Activated T-helper 2 cell treated with anti-CD3 and anti-CD28 coated beads, Interferon-gamma antibody, Interleukin-2, Interleukin-4, amounts not matched to agents 10 μg/mL and 5 μg/mL and 100 μg/mL, durations not matched to agents 14 hours and 24 hours and 36 hours (primary cell): ENCODE measurements at regions not wholly inside any gene's neighbourhood (a gene's known extent, or its start where the extent isn't known, plus 50 kb on each side); places are given as distances from the start of the nearest gene placed in this dataset.

ENCODE experiments used
- DNase-seq: peaks from one replicate; pipeline ENCODE4 v3.0.0; 2021; ENCODE audit warnings: low spot score
- H3K27ac Mint-ChIP-seq: one replicate; pipeline ENCODE4 v1.8.0; 2021; ENCODE audit warnings: mixed read lengths
- H3K27me3 Mint-ChIP-seq: one replicate; pipeline ENCODE4 v1.8.0; 2021; ENCODE audit warnings: low read depth, mixed read lengths
- H3K36me3 Mint-ChIP-seq: one replicate; pipeline ENCODE4 v1.8.0; 2021; ENCODE audit warnings: low read depth, mixed read lengths
- H3K4me1 Mint-ChIP-seq: one replicate; pipeline ENCODE4 v1.8.0; 2021; ENCODE audit warnings: low read depth, mixed read lengths
- H3K4me3 Mint-ChIP-seq: one replicate; pipeline ENCODE4 v1.8.0; 2021; ENCODE audit warnings: low read depth, mild to moderate bottlenecking, moderate library complexity, mixed read lengths
- H3K9me3 Mint-ChIP-seq: one replicate; pipeline ENCODE4 v1.8.0; 2021; ENCODE audit warnings: mixed read lengths
- intact Hi-C: fragments of 100-400 bp; cut with micrococcal nuclease; formaldehyde crosslinking; loops from one replicate; pipeline ENCODE4 v1.15.1; 2023

- Mint-ChIP-seq H3K4me1 (no peaks in the 10 kb centered on the region), H3K27me3 (no peaks in the 10 kb centered on the region), H3K36me3 (no peaks in the 10 kb centered on the region), H3K9me3 (no peaks in the 10 kb centered on the region), H3K27ac (no peak overlapping the region), H3K4me3 (no peak overlapping the region)
- intact Hi-C loops = no loop called here
- no peak for DNase-seq
These were observed 343.1 kb downstream of the OSTF1 start for GRCh38 chr9:75431375-75431774.

- Mint-ChIP-seq H3K36me3 (no peaks in the 10 kb centered on the region), H3K4me1 (no peaks in the 10 kb centered on the region), H3K9me3 (no peaks in the 10 kb centered on the region), H3K27me3 (no peaks in the 10 kb centered on the region), H3K4me3 (no peak overlapping the region), H3K27ac (no peak overlapping the region)
- intact Hi-C loops = no loop called here
- no peak for DNase-seq
These were observed 344.1 kb downstream of the OSTF1 start for GRCh38 chr9:75432386-75432785.

GRCh38 chr9:75432888-75433287 lies 344.6 kb downstream of the OSTF1 start:
- no peaks in the 10 kb centered on the region for H3K27me3 Mint-ChIP-seq
- intact Hi-C loops = no loop called here
- no peaks in the 10 kb centered on the region for H3K9me3 Mint-ChIP-seq
- DNase-seq = no peak
- H3K36me3 Mint-ChIP-seq = no peaks in the 10 kb centered on the region
- no peaks in the 10 kb centered on the region for H3K4me1 Mint-ChIP-seq
- H3K4me3 Mint-ChIP-seq = no peak overlapping the region
- H3K27ac Mint-ChIP-seq = no peak overlapping the region

GRCh38 chr9:75438716-75439115 lies 350.4 kb downstream of the OSTF1 start:
- no peaks in the 10 kb centered on the region for H3K27me3 Mint-ChIP-seq
- intact Hi-C loops = no loop called here

GRCh38 chr9:75440914-75441313 lies 352.6 kb downstream of the OSTF1 start:
- Mint-ChIP-seq H3K9me3 (no peaks in the 10 kb centered on the region), H3K36me3 (no peaks in the 10 kb centered on the region), H3K4me1 (peaks cover 2% of the 10 kb centered on the region), H3K4me3 (no peak overlapping the region), H3K27me3 (no peaks in the 10 kb centered on the region), H3K27ac (no peak overlapping the region)
- intact Hi-C loops = no loop called here
- DNase-seq = no peak

More at GRCh38 chr9:75438716-75439115, 350.4 kb downstream of the OSTF1 start:
- no peak for DNase-seq
- Mint-ChIP-seq H3K4me1 (peaks cover 2% of the 10 kb centered on the region), H3K36me3 (no peaks in the 10 kb centered on the region), H3K4me3 (no peak overlapping the region), H3K9me3 (no peaks in the 10 kb centered on the region), H3K27ac (no peak overlapping the region)

GRCh38 chr9:75445144-75445543 lies 356.8 kb downstream of the OSTF1 start:
- intact Hi-C loops = no loop called here
- Mint-ChIP-seq H3K4me1 (peaks cover 2% of the 10 kb centered on the region), H3K27ac (no peak overlapping the region), H3K9me3 (no peaks in the 10 kb centered on the region), H3K4me3 (no peak overlapping the region), H3K36me3 (no peaks in the 10 kb centered on the region), H3K27me3 (no peaks in the 10 kb centered on the region)
- DNase-seq = no peak

GRCh38 chr9:75447281-75447680 lies 359.0 kb downstream of the OSTF1 start:
- intact Hi-C loops = no loop called here
- Mint-ChIP-seq H3K27me3 (no peaks in the 10 kb centered on the region), H3K9me3 (no peaks in the 10 kb centered on the region), H3K4me3 (no peak overlapping the region), H3K36me3 (no peaks in the 10 kb centered on the region), H3K4me1 (no peaks in the 10 kb centered on the region), H3K27ac (no peak overlapping the region)
- DNase-seq = no peak

GRCh38 chr9:75448281-75448680 lies 360.0 kb downstream of the OSTF1 start:
- DNase-seq = no peak
- H3K27ac Mint-ChIP-seq = no peak overlapping the region
- H3K36me3 Mint-ChIP-seq = no peaks in the 10 kb centered on the region
- H3K27me3 Mint-ChIP-seq = no peaks in the 10 kb centered on the region
- intact Hi-C loops = no loop called here
- no peaks in the 10 kb centered on the region for H3K4me1 Mint-ChIP-seq
- no peak overlapping the region for H3K4me3 Mint-ChIP-seq
- H3K9me3 Mint-ChIP-seq = no peaks in the 10 kb centered on the region

GRCh38 chr9:75448955-75449354 lies 360.6 kb downstream of the OSTF1 start:
- H3K4me1 Mint-ChIP-seq = no peaks in the 10 kb centered on the region
- no peaks in the 10 kb centered on the region for H3K9me3 Mint-ChIP-seq
- no peak for DNase-seq
- H3K4me3 Mint-ChIP-seq = no peak overlapping the region
- H3K27ac Mint-ChIP-seq = no peak overlapping the region
- no peaks in the 10 kb centered on the region for H3K36me3 Mint-ChIP-seq
- no peaks in the 10 kb centered on the region for H3K27me3 Mint-ChIP-seq
- intact Hi-C loops = no loop called here

GRCh38 chr9:75451045-75451444 lies 362.7 kb downstream of the OSTF1 start:
- Mint-ChIP-seq H3K4me1 (no peaks in the 10 kb centered on the region), H3K4me3 (no peak overlapping the region), H3K27ac (no peak overlapping the region), H3K36me3 (no peaks in the 10 kb centered on the region), H3K27me3 (no peaks in the 10 kb centered on the region), H3K9me3 (no peaks in the 10 kb centered on the region)
- no peak for DNase-seq
- intact Hi-C loops = no loop called here

- Mint-ChIP-seq H3K4me3 (no peak overlapping the region), H3K27me3 (no peaks in the 10 kb centered on the region), H3K36me3 (no peaks in the 10 kb centered on the region), H3K27ac (no peak overlapping the region), H3K4me1 (no peaks in the 10 kb centered on the region), H3K9me3 (no peaks in the 10 kb centered on the region)
- DNase-seq = no peak
- intact Hi-C loops = no loop called here
These were observed 363.2 kb downstream of the OSTF1 start for GRCh38 chr9:75451505-75451904.

GRCh38 chr9:75452512-75452911 lies 364.2 kb downstream of the OSTF1 start:
- Mint-ChIP-seq H3K27me3 (no peaks in the 10 kb centered on the region), H3K4me3 (no peak overlapping the region), H3K36me3 (no peaks in the 10 kb centered on the region), H3K4me1 (no peaks in the 10 kb centered on the region), H3K9me3 (no peaks in the 10 kb centered on the region), H3K27ac (no peak overlapping the region)
- no peak for DNase-seq
- intact Hi-C loops = no loop called here

GRCh38 chr9:75454043-75454442 lies 365.7 kb downstream of the OSTF1 start:
- intact Hi-C loops = no loop called here
- H3K27ac Mint-ChIP-seq = no peak overlapping the region
- H3K27me3 Mint-ChIP-seq = no peaks in the 10 kb centered on the region
- no peaks in the 10 kb centered on the region for H3K36me3 Mint-ChIP-seq
- H3K9me3 Mint-ChIP-seq = no peaks in the 10 kb centered on the region
- H3K4me3 Mint-ChIP-seq = no peak overlapping the region
- DNase-seq = no peak
- H3K4me1 Mint-ChIP-seq = no peaks in the 10 kb centered on the region

GRCh38 chr9:75454891-75455290 lies 366.6 kb downstream of the OSTF1 start:
- Mint-ChIP-seq H3K27me3 (no peaks in the 10 kb centered on the region), H3K27ac (no peak overlapping the region), H3K4me1 (no peaks in the 10 kb centered on the region), H3K9me3 (no peaks in the 10 kb centered on the region), H3K4me3 (no peak overlapping the region), H3K36me3 (no peaks in the 10 kb centered on the region)
- no peak for DNase-seq
- intact Hi-C loops = no loop called here
